Gastrocnemius medialis (tissue), 4 donors: ENCODE measurements at regions not wholly inside any gene's neighbourhood (a gene's known extent, or its start where the extent isn't known, plus 50 kb on each side); places are given as distances from the start of the nearest gene placed in this dataset.

ENCODE experiments used
- ATAC-seq, 2 donors: fragments of 150-250 bp; one replicate each; pipeline ENCODE4 v1.9.1; 2016
- DNase-seq, 2 donors: peaks; one replicate each; pipeline ENCODE4 v3.0.0-alpha.2; 2019
- H3K27ac ChIP-seq, 4 donors: fragments of 200-600 bp; sonication (generic); 1 replicate in 1 of 4; 2 replicates in 3 of 4; pipeline ENCODE4 v1.5.1; 2016 to 2018; ENCODE audit warnings: mild to moderate bottlenecking in 2 of 4, moderate library complexity in 1 of 4
- H3K27me3 ChIP-seq, 3 donors: fragments of 200-600 bp; sonication (generic) in 2 of 3; 1 replicate in 1 of 3; 2 replicates in 2 of 3; pipeline versions ENCODE4 v1.5.1 to v1.6.0; 2016 to 2019; ENCODE audit warnings: mild to moderate bottlenecking in 1 of 3, moderate library complexity in 1 of 3
- H3K36me3 ChIP-seq, 2 donors: fragments of 200-600 bp; sonication (generic) in 1 of 2; one replicate each; pipeline ENCODE4 v1.5.1; 2017 to 2018
- H3K4me1 ChIP-seq, 2 donors: fragments of 200-600 bp; sonication (generic) in 1 of 2; one replicate each; pipeline ENCODE4 v1.5.1; 2016 to 2017; ENCODE audit warnings: mild to moderate bottlenecking in 2 of 2
- H3K4me3 ChIP-seq, 4 donors: fragments of 200-600 bp; sonication (generic) in 3 of 4; 1 replicate in 1 of 4; 2 replicates in 3 of 4; pipeline ENCODE4 v1.5.1; 2016 to 2019; ENCODE audit warnings: mild to moderate bottlenecking in 2 of 4
- H3K9me3 ChIP-seq, 3 donors: fragments of 200-600 bp; sonication (generic) in 2 of 3; 1 replicate in 1 of 3; 2 replicates in 2 of 3; pipeline ENCODE4 v1.5.1; 2016 to 2019
- CTCF ChIP-seq, 5 experiments: fragments of 450-650 bp in 3 of 5; fragments of 200-600 bp in 2 of 5; sonication (generic) in 2 of 5; IDR thresholded peaks in 4 of 5; conservative IDR thresholded peaks in 1 of 5; 1 replicate in 4 of 5; 2 replicates in 1 of 5; pipeline ENCODE4 v1.5.1; 2016 to 2019; ENCODE audit warnings: antibody characterized with exemption in 5 of 5, mild to moderate bottlenecking in 3 of 5, moderate library complexity in 3 of 5
- POLR2A ChIP-seq, 2 donors: fragments of 450-650 bp; IDR thresholded peaks; one replicate each; pipeline ENCODE4 v1.6.1; 2017; ENCODE audit warnings: antibody characterized with exemption in 2 of 2, mild to moderate bottlenecking in 2 of 2, moderate library complexity in 2 of 2
- in situ Hi-C, 4 donors: fragments of 200-750 bp; cut with MboI; loops; one replicate each; pipeline versions ENCODE4 v1.15.0 to v1.8.0; 2017; ENCODE audit warnings: low sequenced_read_pairs in 4 of 4
- intact Hi-C: fragments of 100-400 bp; cut with DNase I; formaldehyde crosslinking; loops from one replicate; pipeline ENCODE4 v1.15.1; 2023; ENCODE audit warnings: low total_unique reads

GRCh38 chr5:145502906-145503305 lies 332.2 kb downstream of the PRELID2 start:
- intact Hi-C loops (no loop called here), in situ Hi-C loops (no loop called here)
- TF ChIP-seq POLR2A (IDR thresholded peaks at IDR 0.05) (no peak), CTCF (IDR thresholded peaks at IDR 0.05 in 4 of 5, conservative IDR thresholded peaks at IDR 0.05 in 1 of 5) (no peak)
- Histone ChIP-seq H3K4me1 (no peaks in the 10 kb centered on the region), H3K27me3 (no peaks in the 10 kb centered on the region), H3K9me3 (no peaks in the 10 kb centered on the region), H3K27ac (no peak overlapping the region), H3K4me3 (no peak overlapping the region), H3K36me3 (no peaks in the 10 kb centered on the region)
- ATAC-seq (no peak), DNase-seq (no peak)

DNA sequence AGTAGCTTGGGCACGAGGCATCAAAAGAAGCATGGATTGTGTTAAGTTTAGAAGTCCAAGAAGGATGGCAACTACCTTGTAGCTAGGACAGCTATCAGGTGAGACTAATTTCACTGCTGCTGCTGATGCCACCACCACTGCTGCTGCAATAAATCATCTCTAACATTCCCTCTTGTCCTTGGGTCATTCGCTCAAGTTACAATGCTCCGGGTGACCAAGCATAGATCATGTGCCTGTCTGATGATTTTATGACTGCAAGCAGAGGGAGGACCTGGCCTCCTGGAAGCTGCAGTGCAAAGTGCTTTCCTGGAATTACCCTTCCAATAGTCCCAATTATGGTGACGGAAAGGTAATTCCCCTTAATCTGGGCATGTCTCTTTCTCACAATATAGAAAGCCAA lies 334.4 kb downstream of the PRELID2 start:
- Histone ChIP-seq H3K4me1 (no peaks in the 10 kb centered on the region), H3K4me3 (no peak overlapping the region), H3K9me3 (no peaks in the 10 kb centered on the region), H3K27me3 (no peaks in the 10 kb centered on the region), H3K36me3 (no peaks in the 10 kb centered on the region), H3K27ac (no peak overlapping the region)
- intact Hi-C loops: no loop called here
- no peak for TF ChIP-seq CTCF (IDR thresholded peaks at IDR 0.05 in 4 of 5, conservative IDR thresholded peaks at IDR 0.05 in 1 of 5)
- no peak for TF ChIP-seq POLR2A (IDR thresholded peaks at IDR 0.05)
- peak; percentile 46 to 89 for ATAC-seq
- peak; percentile 10 to 21 for DNase-seq
- in situ Hi-C loops: no loop called here

- H3K36me3 ChIP-seq: no peaks in the 10 kb centered on the region
- TF ChIP-seq CTCF (IDR thresholded peaks at IDR 0.05 in 4 of 5, conservative IDR thresholded peaks at IDR 0.05 in 1 of 5): no peak
- TF ChIP-seq POLR2A (IDR thresholded peaks at IDR 0.05): no peak
- no peaks in the 10 kb centered on the region for H3K4me1 ChIP-seq
- in situ Hi-C loops: no loop called here
- no peak overlapping the region for H3K4me3 ChIP-seq
- no peak overlapping the region for H3K27ac ChIP-seq
- intact Hi-C loops: no loop called here
- H3K9me3 ChIP-seq: no peaks in the 10 kb centered on the region
- no peak for DNase-seq
- H3K27me3 ChIP-seq: no peaks in the 10 kb centered on the region
- no peak for ATAC-seq
Measured at GRCh38 chr5:145499483-145499882, 335.7 kb downstream of the PRELID2 start.

GRCh38 chr5:145497052-145497451 lies 338.1 kb downstream of the PRELID2 start:
- TF ChIP-seq CTCF (IDR thresholded peaks at IDR 0.05 in 4 of 5, conservative IDR thresholded peaks at IDR 0.05 in 1 of 5) (no peak), POLR2A (IDR thresholded peaks at IDR 0.05) (no peak)
- Histone ChIP-seq H3K27ac (no peak overlapping the region), H3K36me3 (no peaks in the 10 kb centered on the region), H3K4me1 (no peaks in the 10 kb centered on the region), H3K9me3 (no peaks in the 10 kb centered on the region), H3K27me3 (no peaks in the 10 kb centered on the region), H3K4me3 (no peak overlapping the region)
- no peak for DNase-seq
- intact Hi-C loops (no loop called here), in situ Hi-C loops (no loop called here)
- ATAC-seq: no peak

DNA sequence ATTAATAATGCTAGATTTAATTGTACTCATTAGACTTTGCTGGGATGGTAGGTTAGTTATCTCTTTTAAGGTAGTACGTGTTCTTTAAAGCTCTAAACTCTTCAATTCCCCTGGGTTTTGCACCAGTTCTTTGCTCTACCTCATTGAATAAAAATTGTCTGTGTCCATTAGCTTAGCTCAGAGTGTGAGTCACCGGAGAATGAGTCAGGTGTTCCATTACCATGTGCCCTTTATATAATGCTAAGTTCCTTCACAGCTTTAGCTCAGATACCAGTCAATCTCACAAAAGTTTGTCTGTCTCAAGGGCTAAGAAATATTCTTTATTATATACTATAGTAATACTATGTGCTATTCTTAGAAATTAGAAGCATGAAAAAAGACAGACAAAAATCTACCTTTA lies 339.4 kb downstream of the PRELID2 start:
- intact Hi-C loops: no loop called here
- no peak overlapping the region for H3K27ac ChIP-seq
- peak in 1 of 2 donors; percentile 58 for ATAC-seq

More for the DNA sequence above, 339.4 kb downstream of the PRELID2 start:
- no peak for DNase-seq
- in situ Hi-C loops: no loop called here
- TF ChIP-seq CTCF (IDR thresholded peaks at IDR 0.05 in 4 of 5, conservative IDR thresholded peaks at IDR 0.05 in 1 of 5): no peak
- no peak for TF ChIP-seq POLR2A (IDR thresholded peaks at IDR 0.05)
- Histone ChIP-seq H3K4me3 (no peak overlapping the region), H3K4me1 (no peaks in the 10 kb centered on the region), H3K9me3 (no peaks in the 10 kb centered on the region), H3K27me3 (no peaks in the 10 kb centered on the region), H3K36me3 (no peaks in the 10 kb centered on the region)
